ENCODE measurements at regions not wholly inside any gene's neighbourhood (a gene's known extent, or its start where the extent isn't known, plus 50 kb on each side); places are given as distances from the start of the nearest gene placed in this dataset.

- no peak for DNase-seq (ENCODE audit: low read depth)
Measured at GRCh38 chr14:53545217-53545616, 392.1 kb upstream of the DDHD1 start.

GRCh38 chr14:53542732-53543131 is 389.6 kb upstream of the DDHD1 start:
- DNase-seq (ENCODE audit: low read depth): no peak

- DNase-seq (ENCODE audit: low read depth): no peak
Measured at GRCh38 chr14:53541411-53541810, 388.3 kb upstream of the DDHD1 start.

GRCh38 chr14:53539489-53540126 is 386.5 kb upstream of the DDHD1 start:
- no peak for DNase-seq (ENCODE audit: low read depth)

- no peak for DNase-seq (ENCODE audit: low read depth)
Measured at GRCh38 chr14:53538316-53538881, 385.3 kb upstream of the DDHD1 start.

GRCh38 chr14:53537422-53538315 is 384.5 kb upstream of the DDHD1 start:
- no peak for DNase-seq (ENCODE audit: low read depth)

- DNase-seq (ENCODE audit: low read depth): no peak
Measured at GRCh38 chr14:53536446-53536845, 383.3 kb upstream of the DDHD1 start.

GRCh38 chr14:53534841-53535240 is 381.7 kb upstream of the DDHD1 start:
- no peak for DNase-seq (ENCODE audit: low read depth)

GRCh38 chr14:53533384-53533970 is 380.4 kb upstream of the DDHD1 start:
- DNase-seq (ENCODE audit: low read depth): no peak

GRCh38 chr14:53532853-53533252 is 379.7 kb upstream of the DDHD1 start:
- no peak for DNase-seq (ENCODE audit: low read depth)

- no peak for DNase-seq (ENCODE audit: low read depth)
Measured at GRCh38 chr14:53531730-53532129, 378.6 kb upstream of the DDHD1 start.

- no peak for DNase-seq (ENCODE audit: low read depth)
Measured at GRCh38 chr14:53531156-53531555, 378.0 kb upstream of the DDHD1 start.

- no peak for DNase-seq (ENCODE audit: low read depth)
Measured at GRCh38 chr14:53529519-53529918, 376.4 kb upstream of the DDHD1 start.

GRCh38 chr14:53528185-53528671 is 375.1 kb upstream of the DDHD1 start:
- no peak for DNase-seq (ENCODE audit: low read depth)

- no peak for DNase-seq (ENCODE audit: low read depth)
Measured at GRCh38 chr14:53526200-53526599, 373.1 kb upstream of the DDHD1 start.

- no peak for DNase-seq (ENCODE audit: low read depth)
Measured at GRCh38 chr14:53525608-53526007, 372.5 kb upstream of the DDHD1 start.

- no peak for DNase-seq (ENCODE audit: low read depth)
Measured at GRCh38 chr14:53524391-53524790, 371.3 kb upstream of the DDHD1 start.

- no peak for DNase-seq (ENCODE audit: low read depth)
Measured at GRCh38 chr14:53523226-53523625, 370.1 kb upstream of the DDHD1 start.

- DNase-seq (ENCODE audit: low read depth): no peak
Measured at GRCh38 chr14:53520078-53520928, 367.2 kb upstream of the DDHD1 start.

GRCh38 chr14:53519137-53519536 is 366.0 kb upstream of the DDHD1 start:
- no peak for DNase-seq (ENCODE audit: low read depth)

- no peak for DNase-seq (ENCODE audit: low read depth)
Measured at GRCh38 chr14:53517270-53517960, 364.3 kb upstream of the DDHD1 start.
